K562 (cell line): ENCODE measurements at regions not wholly inside any gene's neighbourhood (a gene's known extent, or its start where the extent isn't known, plus 50 kb on each side); places are given as distances from the start of the nearest gene placed in this dataset.

Source experiments
- ATAC-seq: fragments of 200-7000 bp; cut with Tn5 transposase; 3 replicates; pipeline ENCODE4 v1.9.1; 2020; ENCODE audit warnings: moderate library complexity
- BruUV-seq: library from RNA; stranded (reverse); fragments of 400-500 nt; replicated peaks from 2 replicates; lab custom pipeline; 2021; lab: Mats Ljungman, UMichigan
- CTCF ChIA-PET: fragments of 300-600 bp; formaldehyde crosslinking; extraction: SDS; loops from one replicate; lab custom pipeline; 2021; ENCODE audit warnings: low intra/inter-chr PET ratio; lab: Yijun Ruan, JAX
- POLR2A ChIA-PET: fragments of 300-600, 350-650 bp; sonication (Branson Sonifier 250); formaldehyde crosslinking; extraction: SDS; loops from one replicate; lab custom pipeline; 2021; ENCODE audit warnings: antibody characterized with exemption, inconsistent platforms; lab: Yijun Ruan, JAX
- DNase-seq, 4 experiments: peaks; one replicate each; pipeline versions ENCODE4 v3.0.0 to v3.0.0-alpha.2; 2011 to 2018; ENCODE audit warnings: low spot score in 3 of 4, mixed read lengths in 3 of 4; ENCODE audit errors: extremely low read depth in 1 of 4
- FAIRE-seq: peaks from 2 replicates; lab custom pipeline; 2011; peaks lifted over from hg19 to GRCh38; lab: Jason Lieb, UNC
- H2AFZ ChIP-seq: 2 replicates; pipeline ENCODE4 v1.6.0; 2011; ENCODE audit warnings: low read depth, low read length, control low read depth, inconsistent platforms
- H3K27ac ChIP-seq: fragments of 200-600 bp; 3 replicates; pipeline ENCODE4 v1.8.0; 2011; ENCODE audit warnings: low read depth, mild to moderate bottlenecking, control low read depth, inconsistent platforms, low read length, moderate library complexity, mixed read lengths; ENCODE audit errors: extremely low read depth
- H3K27me3 ChIP-seq, 2 experiments: fragments of 300-600 bp in 1 of 2; 2 replicates in 1 of 2; 3 replicates in 1 of 2; pipeline versions ENCODE4 v1.6.0 to v1.8.0; 2011; ENCODE audit warnings: inconsistent platforms in 2 of 2, low read length in 2 of 2, mild to moderate bottlenecking in 1 of 2, mixed read lengths in 1 of 2, moderate library complexity in 1 of 2; ENCODE audit not compliant: control insufficient read depth in 2 of 2, insufficient read depth in 2 of 2
- H3K36me3 ChIP-seq: fragments of 300-600 bp; 3 replicates; pipeline ENCODE4 v1.8.0; 2011; ENCODE audit warnings: mild to moderate bottlenecking, low read length, inconsistent platforms; ENCODE audit not compliant: control insufficient read depth, insufficient read depth
- H3K4me1 ChIP-seq, 2 experiments: fragments of 200-600 bp in 1 of 2; replicated peaks in 1 of 2; 2 replicates in 1 of 2; 3 replicates in 1 of 2; pipeline versions ENCODE4 v1.5.1 to v1.8.0; 2011; ENCODE audit warnings: inconsistent platforms in 2 of 2, low read length in 2 of 2, mild to moderate bottlenecking in 1 of 2, mixed read lengths in 1 of 2, moderate library complexity in 1 of 2; ENCODE audit not compliant: control insufficient read depth in 2 of 2, insufficient read depth in 2 of 2
- H3K4me2 ChIP-seq: 2 replicates; pipeline ENCODE4 v1.6.1; 2011; ENCODE audit warnings: low read length, control low read depth, inconsistent platforms, mixed read lengths; ENCODE audit not compliant: insufficient read depth
- H3K4me3 ChIP-seq: fragments of 200-600 bp; sonication (generic), shearing (Covaris generic); 2 replicates; pipeline ENCODE4 v1.5.1; 2016; ENCODE audit warnings: control low read depth, inconsistent platforms
- H3K79me2 ChIP-seq: fragments of 200-600 bp; 3 replicates; pipeline ENCODE4 v1.8.0; 2011; ENCODE audit warnings: low read length, inconsistent platforms; ENCODE audit not compliant: control insufficient read depth, insufficient read depth
- H3K9ac ChIP-seq, 2 experiments: 2 replicates each; pipeline versions ENCODE4 v1.6.0 to v1.6.1; 2011; ENCODE audit warnings: low read depth in 2 of 2, low read length in 2 of 2, control low read depth in 1 of 2, inconsistent platforms in 1 of 2, mild to moderate bottlenecking in 1 of 2, mixed read lengths in 1 of 2; ENCODE audit not compliant: insufficient read depth in 1 of 2
- H3K9me1 ChIP-seq: one replicate; pipeline ENCODE4 v1.6.0; 2011; ENCODE audit warnings: inconsistent platforms, mild to moderate bottlenecking, low read length, moderate library complexity; ENCODE audit not compliant: control insufficient read depth, insufficient read depth
- H3K9me3 ChIP-seq: replicated peaks from 2 replicates; pipeline ENCODE4 v1.5.1; 2011; ENCODE audit warnings: low read depth, low read length, inconsistent platforms; ENCODE audit not compliant: control insufficient read depth, insufficient read depth
- H4K20me1 ChIP-seq: replicated peaks from 2 replicates; pipeline ENCODE4 v1.6.1; 2011; ENCODE audit warnings: low read length, inconsistent platforms, mixed read lengths; ENCODE audit not compliant: control insufficient read depth, insufficient read depth
- BHLHE40 ChIP-seq: IDR thresholded peaks from 2 replicates; pipeline ENCODE4 v1.6.1; 2011; ENCODE audit warnings: low read length, improper control_type of control experiment
- CEBPZ ChIP-seq: fragments of 150-350 bp; IDR thresholded peaks from 2 replicates; pipeline ENCODE4 v1.6.1; 2014; ENCODE audit warnings: low read depth, mild to moderate bottlenecking, low read length, borderline replicate concordance
- CHAMP1 ChIP-seq: fragments of 450-650 bp; IDR thresholded peaks from 2 replicates; pipeline ENCODE4 v1.6.1; 2016; ENCODE audit warnings: mild to moderate bottlenecking
- EHMT2 ChIP-seq: fragments of 450-650 bp; IDR thresholded peaks from 2 replicates; pipeline ENCODE4 v1.6.1; 2018; ENCODE audit warnings: antibody characterized with exemption
- HDAC1 ChIP-seq, 2 experiments: fragments of 450-650 bp; IDR thresholded peaks; 2 replicates each; pipeline ENCODE4 v1.6.1; 2016 to 2017; ENCODE audit warnings: inconsistent platforms in 1 of 2, mild to moderate bottlenecking in 1 of 2, moderate library complexity in 1 of 2
- KLF10 ChIP-seq: fragments of 250-450 bp; sonication (Bioruptor Pico); IDR thresholded peaks from 2 replicates; pipeline ENCODE4 v1.6.1; 2021; ENCODE audit warnings: matching md5 sums
- MAFF ChIP-seq: IDR thresholded peaks from 2 replicates; pipeline ENCODE4 v1.6.1; 2012; ENCODE audit warnings: low read length, improper control_type of control experiment
- MEIS2 ChIP-seq: fragments of 450-650 bp; IDR thresholded peaks from 2 replicates; pipeline ENCODE4 v1.6.1; 2014; ENCODE audit warnings: mild to moderate bottlenecking; ENCODE audit not compliant: partially characterized antibody
- POLR2G ChIP-seq: fragments of 200-400 bp; formaldehyde crosslinking; IDR thresholded peaks from 2 replicates; pipeline ENCODE4 v1.6.1; 2017; ENCODE audit warnings: low read depth, mild to moderate bottlenecking, antibody characterized with exemption, low read length, moderate library complexity
- SAFB2 ChIP-seq: fragments of 200-400 bp; formaldehyde crosslinking; IDR thresholded peaks from 2 replicates; pipeline ENCODE4 v1.6.1; 2018; ENCODE audit warnings: borderline replicate concordance, low read length, low read depth, moderate library complexity; ENCODE audit not compliant: severe bottlenecking
- SMARCA4 ChIP-seq: fragments of 450-650 bp; IDR thresholded peaks from 2 replicates; pipeline ENCODE4 v1.6.1; 2016
- SMARCE1 ChIP-seq: fragments of 450-650 bp; IDR thresholded peaks from 2 replicates; pipeline ENCODE4 v1.7.1; 2016; ENCODE audit warnings: mild to moderate bottlenecking
- SRSF3 ChIP-seq: fragments of 200-400 bp; formaldehyde crosslinking; IDR thresholded peaks from 2 replicates; pipeline ENCODE4 v1.6.1; 2016; ENCODE audit warnings: mild to moderate bottlenecking, low read length, moderate library complexity; ENCODE audit not compliant: insufficient read depth
- TCF3 ChIP-seq: sonication (generic); formaldehyde crosslinking; IDR thresholded peaks from 2 replicates; pipeline ENCODE4 v1.4.0; 2020; ENCODE audit warnings: mild to moderate bottlenecking, missing genetic modification reagents
- ZBTB8A ChIP-seq: fragments of 450-650 bp; IDR thresholded peaks from 2 replicates; pipeline ENCODE4 v1.6.1; 2018; ENCODE audit warnings: mild to moderate bottlenecking, moderate library complexity; ENCODE audit not compliant: partially characterized antibody
- ZNF12 ChIP-seq: sonication (generic); formaldehyde crosslinking; IDR thresholded peaks from 2 replicates; pipeline ENCODE4 v1.4.0; 2020; ENCODE audit warnings: mild to moderate bottlenecking, missing genetic modification reagents
- ZNF175 ChIP-seq: fragments of 200-800 bp; sonication (Bioruptor generic); IDR thresholded peaks from 2 replicates; pipeline ENCODE4 v1.6.1; 2016; ENCODE audit warnings: low read depth, mild to moderate bottlenecking, missing genetic modification characterization, missing compliant biosample characterization
- ZNF282 ChIP-seq: sonication (generic); formaldehyde crosslinking; IDR thresholded peaks from 2 replicates; pipeline ENCODE4 v1.8.1; 2023; ENCODE audit warnings: missing genetic modification reagents
- ZNF77 ChIP-seq: fragments of 250-450 bp; sonication (Bioruptor Pico); IDR thresholded peaks from 2 replicates; pipeline ENCODE4 v1.5.0; 2020
- WGBS: fragments of 100-300 bp; shearing (Covaris generic); methylation state at CpG from one replicate; pipeline ENCODE4 v1.1.6; 2016; ENCODE audit warnings: low coverage, mixed read lengths; ENCODE audit not compliant: insufficient coverage; ENCODE audit errors: missing lambda C conversion rate; 5-methylcytosine and 5-hydroxymethylcytosine counted together
- in situ Hi-C: fragments of 300-500 bp; cut with MboI; formaldehyde crosslinking; loops from 4 replicates; pipeline ENCODE4 v1.15.0; 2018; ENCODE audit warnings: inconsistent platforms, mixed read lengths
- intact Hi-C: fragments of 100-400 bp; cut with micrococcal nuclease; formaldehyde crosslinking; loops from 2 replicates; pipeline ENCODE4 v1.14.2; 2022

- Histone ChIP-seq H4K20me1 (no peaks in the 10 kb centered on the region), H3K79me2 (no peaks in the 10 kb centered on the region), H3K9ac (no peak overlapping the region), H3K27me3 (no peaks in the 10 kb centered on the region), H3K4me2 (peak overlapping the region; percentile 5; the same call in 1 of the 2 replicates), H3K9me3 (peaks cover 3% of the 10 kb centered on the region; the same call in 1 of the 2 replicates), H3K4me1 (peaks cover 0 to 19% of the 10 kb centered on the region in 2 experiments; a peak in 3 of 5 replicates), H3K4me3 (no peak overlapping the region), H3K9me1 (no peaks in the 10 kb centered on the region), H2AFZ (no peak overlapping the region), H3K36me3 (no peaks in the 10 kb centered on the region), H3K27ac (no peak overlapping the region)
- ChIA-PET POLR2A (no interaction called here), CTCF (no interaction called here)
- intact Hi-C loops (loop anchor here (1.0 kb wide), 1 partner anchor 48 kb away; no protein-coding TSS in a partner anchor), in situ Hi-C loops (no loop called here)
- DNase-seq, result peak; percentile 47 to 79 (median 66)
- no TSS peak for BruUV-seq
- peak; percentile 97 for ATAC-seq
- peak; percentile 93 for FAIRE-seq
- whole genome bisulfite sequencing, result 0% methylated on average over 2 of the region's 2 CpGs
- TF ChIP-seq CHAMP1 (0 out of 2 replicates have a peak, but pooled peaks have one; percentile 51), ZNF282 (no peak), ZNF12 (CRISPR knock-in tag) (no peak), ZBTB8A (no peak), ZNF175 (CRISPR knock-in tag) (no peak), CEBPZ (no peak), BHLHE40 (peak; percentile 22; the same call in 1 of the 2 replicates), MEIS2 (peak; percentile 10), POLR2G (no peak), SAFB2 (no peak), SMARCA4 (peak; percentile 60), MAFF (no peak), EHMT2 (peak; percentile 63; the same call in 1 of the 2 replicates), SMARCE1 (peak; percentile 45; the same call in 1 of the 2 replicates), ZNF77 (CRISPR knock-in tag) (no peak), TCF3 (peak; percentile 80), KLF10 (CRISPR knock-in tag) (no peak), SRSF3 (no peak), HDAC1 (IDR thresholded peaks at IDR 0.05) (peak in 1 of 2 experiments; percentile 56; a peak in 1 of 4 replicates)
These were observed 76.7 kb upstream of the NAF1 start for GRCh38 chr4:163243297-163243981.
